ENCODE measurements at regions not wholly inside any gene's neighbourhood (a gene's known extent, or its start where the extent isn't known, plus 50 kb on each side); places are given as distances from the start of the nearest gene placed in this dataset.

DNA sequence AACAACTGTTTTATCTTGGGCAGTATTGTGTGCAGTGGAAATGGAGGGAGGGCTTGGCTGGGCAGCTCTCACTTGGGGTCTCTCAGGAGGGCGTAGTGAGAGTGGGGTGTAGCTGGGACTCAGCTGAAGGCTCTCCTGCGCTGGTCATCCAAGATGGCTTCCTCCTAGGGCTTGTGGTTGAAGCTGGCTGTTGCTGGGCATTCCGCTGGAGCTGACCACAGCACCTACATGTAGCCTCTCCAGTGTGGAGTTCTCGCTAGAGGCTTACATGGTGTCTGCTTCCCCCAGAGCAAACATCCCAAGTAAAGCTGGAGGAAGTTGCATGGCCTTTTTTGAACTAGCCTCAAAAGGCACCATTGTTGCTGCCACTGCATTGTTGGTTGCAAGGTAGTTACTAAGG is 344.1 kb upstream of the MARCKS start:
- TF ChIP-seq, protein P1, sequence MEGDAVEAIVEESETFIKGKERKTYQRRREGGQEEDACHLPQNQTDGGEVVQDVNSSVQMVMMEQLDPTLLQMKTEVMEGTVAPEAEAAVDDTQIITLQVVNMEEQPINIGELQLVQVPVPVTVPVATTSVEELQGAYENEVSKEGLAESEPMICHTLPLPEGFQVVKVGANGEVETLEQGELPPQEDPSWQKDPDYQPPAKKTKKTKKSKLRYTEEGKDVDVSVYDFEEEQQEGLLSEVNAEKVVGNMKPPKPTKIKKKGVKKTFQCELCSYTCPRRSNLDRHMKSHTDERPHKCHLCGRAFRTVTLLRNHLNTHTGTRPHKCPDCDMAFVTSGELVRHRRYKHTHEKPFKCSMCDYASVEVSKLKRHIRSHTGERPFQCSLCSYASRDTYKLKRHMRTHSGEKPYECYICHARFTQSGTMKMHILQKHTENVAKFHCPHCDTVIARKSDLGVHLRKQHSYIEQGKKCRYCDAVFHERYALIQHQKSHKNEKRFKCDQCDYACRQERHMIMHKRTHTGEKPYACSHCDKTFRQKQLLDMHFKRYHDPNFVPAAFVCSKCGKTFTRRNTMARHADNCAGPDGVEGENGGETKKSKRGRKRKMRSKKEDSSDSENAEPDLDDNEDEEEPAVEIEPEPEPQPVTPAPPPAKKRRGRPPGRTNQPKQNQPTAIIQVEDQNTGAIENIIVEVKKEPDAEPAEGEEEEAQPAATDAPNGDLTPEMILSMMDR (IDR thresholded peaks at IDR 0.05; ENCODE audit: insufficient read depth, low read depth, low read length) = no peak
- DNase-seq (ENCODE audit: low read depth) = no peak
- CTCF ChIA-PET = no interaction called here
- POLR2A ChIA-PET = no interaction called here
- Histone ChIP-seq H3K36me3 (ENCODE audit: control insufficient read depth, insufficient read depth, low read length) (no peaks in the 10 kb centered on the region), H3K27me3 (ENCODE audit: control insufficient read depth, insufficient read depth, low read length) (no peaks in the 10 kb centered on the region), H3K4me3 (ENCODE audit: low read depth, low read length) (no peak overlapping the region)

DNA sequence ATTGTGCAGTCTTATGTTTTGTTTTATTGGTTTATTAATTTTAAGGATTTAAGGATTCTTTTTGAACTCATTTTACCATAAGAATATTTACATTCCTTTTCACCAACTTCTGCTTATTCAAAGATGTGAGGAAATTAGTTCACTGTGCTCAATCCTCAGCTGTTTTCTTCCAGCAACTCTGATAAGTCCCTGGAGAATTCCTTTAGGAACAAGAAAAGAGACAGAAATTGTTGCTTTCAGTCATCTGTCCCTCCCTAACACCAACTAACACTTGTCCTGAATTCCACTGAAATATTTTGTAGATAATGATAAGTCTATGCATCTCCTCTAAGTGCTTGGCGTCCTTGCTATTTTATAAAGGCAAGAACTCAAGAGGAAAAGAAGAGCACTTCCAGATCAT is 334.8 kb upstream of the MARCKS start:
- POLR2A ChIA-PET = no interaction called here
- H3K27me3 ChIP-seq (ENCODE audit: control insufficient read depth, insufficient read depth, low read length) = no peaks in the 10 kb centered on the region
- TF ChIP-seq, protein P1 (IDR thresholded peaks at IDR 0.05; ENCODE audit: insufficient read depth, low read depth, low read length) = no peak
- DNase-seq (ENCODE audit: low read depth) = no peak
- H3K4me3 ChIP-seq (ENCODE audit: low read depth, low read length) = no peak overlapping the region
- H3K36me3 ChIP-seq (ENCODE audit: control insufficient read depth, insufficient read depth, low read length) = no peaks in the 10 kb centered on the region
- CTCF ChIA-PET = no interaction called here

DNA sequence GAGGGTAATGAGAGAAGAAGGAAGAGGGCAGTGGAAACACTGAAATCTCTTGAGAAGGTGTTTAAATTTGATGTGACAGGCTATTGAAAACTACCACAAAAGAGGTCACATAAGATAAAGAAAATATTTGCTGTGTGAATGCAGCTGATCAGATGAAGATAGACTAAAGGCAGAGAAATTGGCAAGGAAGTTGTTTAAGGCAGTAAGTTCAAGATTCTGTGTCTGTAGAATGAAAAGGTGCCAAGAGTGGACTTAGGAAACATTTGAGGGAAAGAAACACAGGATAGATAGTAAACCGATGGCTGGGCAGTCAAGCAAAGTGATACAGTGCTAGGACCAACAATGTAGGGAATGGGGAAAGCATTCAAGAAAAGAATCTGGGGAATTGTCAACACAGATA is 332.3 kb upstream of the MARCKS start:
- no peaks in the 10 kb centered on the region for H3K27me3 ChIP-seq (ENCODE audit: control insufficient read depth, insufficient read depth, low read length)
- DNase-seq (ENCODE audit: low read depth) = no peak
- POLR2A ChIA-PET = no interaction called here
- CTCF ChIA-PET = no interaction called here
- no peak overlapping the region for H3K4me3 ChIP-seq (ENCODE audit: low read depth, low read length)
- TF ChIP-seq, protein P1 (IDR thresholded peaks at IDR 0.05; ENCODE audit: insufficient read depth, low read depth, low read length) = no peak
- H3K36me3 ChIP-seq (ENCODE audit: control insufficient read depth, insufficient read depth, low read length) = no peaks in the 10 kb centered on the region

DNA sequence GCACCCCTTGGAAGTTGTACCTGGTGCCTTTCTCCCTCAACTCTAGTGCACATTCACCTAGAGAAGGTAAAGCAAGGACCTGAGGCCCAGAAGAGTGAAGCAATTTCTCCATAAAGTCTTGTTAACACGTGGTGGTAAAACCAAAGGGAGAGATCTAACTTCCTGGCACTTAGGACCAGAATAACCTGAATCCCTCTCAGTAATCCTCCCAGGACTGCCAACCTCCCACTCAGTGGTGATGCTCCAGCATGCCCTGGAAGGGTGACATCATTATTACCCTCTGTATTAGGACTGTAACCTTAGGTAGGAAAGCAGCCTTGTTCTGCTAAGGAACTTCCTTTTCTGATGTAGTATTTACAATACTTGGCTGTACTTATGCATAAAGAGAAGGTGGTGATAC is 330.6 kb upstream of the MARCKS start:
- CTCF ChIA-PET = no interaction called here
- POLR2A ChIA-PET = no interaction called here
- Histone ChIP-seq H3K4me3 (ENCODE audit: low read depth, low read length) (no peak overlapping the region), H3K27me3 (ENCODE audit: control insufficient read depth, insufficient read depth, low read length) (no peaks in the 10 kb centered on the region), H3K36me3 (ENCODE audit: control insufficient read depth, insufficient read depth, low read length) (no peaks in the 10 kb centered on the region)
- DNase-seq (ENCODE audit: low read depth) = no peak
- TF ChIP-seq, protein P1 (IDR thresholded peaks at IDR 0.05; ENCODE audit: insufficient read depth, low read depth, low read length) = no peak

DNA sequence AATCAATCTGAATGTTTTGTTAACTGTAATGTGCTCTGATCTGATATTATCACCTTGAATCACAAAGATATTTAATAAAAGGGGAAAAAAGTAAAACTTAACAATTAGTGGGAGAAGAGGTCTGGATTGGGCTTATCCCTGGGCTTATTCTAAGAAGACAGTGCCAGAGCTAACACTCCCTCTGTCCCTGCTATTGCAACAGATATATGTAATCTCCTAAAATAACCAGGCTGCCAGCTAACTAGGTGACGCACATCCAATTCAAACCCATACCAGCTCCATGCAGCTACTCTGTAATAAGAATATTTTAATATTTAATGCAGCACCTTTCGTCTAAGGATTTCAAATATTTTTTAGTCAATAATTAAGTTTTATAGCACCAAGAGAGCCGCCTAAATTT is 330.1 kb upstream of the MARCKS start:
- POLR2A ChIA-PET = no interaction called here
- DNase-seq (ENCODE audit: low read depth) = no peak
- CTCF ChIA-PET = no interaction called here

More for the DNA sequence above, 330.1 kb upstream of the MARCKS start:
- H3K36me3 ChIP-seq (ENCODE audit: control insufficient read depth, insufficient read depth, low read length) = no peaks in the 10 kb centered on the region
- no peaks in the 10 kb centered on the region for H3K27me3 ChIP-seq (ENCODE audit: control insufficient read depth, insufficient read depth, low read length)
- TF ChIP-seq, protein P1 (IDR thresholded peaks at IDR 0.05; ENCODE audit: insufficient read depth, low read depth, low read length) = no peak
- no peak overlapping the region for H3K4me3 ChIP-seq (ENCODE audit: low read depth, low read length)

All from BJ (cell line).